ENCODE measurements at regions not wholly inside any gene's neighbourhood (a gene's known extent, or its start where the extent isn't known, plus 50 kb on each side); places are given as distances from the start of the nearest gene placed in this dataset.

DNA sequence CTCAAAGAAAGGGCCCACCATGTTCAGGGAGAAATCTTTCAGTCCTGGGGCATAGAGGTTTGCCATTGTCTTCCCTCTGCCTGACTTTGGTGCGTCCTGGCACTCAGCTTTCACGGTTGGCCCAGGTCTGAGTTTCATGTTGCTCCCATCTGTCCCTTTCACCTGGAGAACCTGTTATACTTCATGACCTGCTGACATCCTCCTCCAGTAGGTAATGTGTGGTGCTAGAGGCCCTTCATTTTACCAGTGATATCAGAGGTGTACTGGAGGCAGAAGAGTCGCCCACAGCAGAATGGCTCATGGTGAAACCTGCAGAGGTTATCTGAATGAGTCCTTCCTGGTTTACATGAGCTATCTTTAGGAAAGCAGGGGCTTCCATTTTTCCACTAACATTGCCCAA is 128.8 kb upstream of the DLX2 start:
- TF ChIP-seq CTCF (IDR thresholded peaks at IDR 0.05) (no peak), EZH2phosphoT487 (IDR thresholded peaks at IDR 0.05) (no peak), EZH2 (IDR thresholded peaks at IDR 0.05) (no peak)

Measured in neural progenitor cell (in vitro differentiated cells).